GM23248 (cell line): ENCODE measurements at regions not wholly inside any gene's neighbourhood (a gene's known extent, or its start where the extent isn't known, plus 50 kb on each side); places are given as distances from the start of the nearest gene placed in this dataset.

ENCODE experiments used
- EZH2 ChIP-seq: fragments of 200-600 bp; sonication (generic); IDR thresholded peaks from 2 replicates; pipeline ENCODE4 v1.6.1; 2018; ENCODE audit warnings: antibody characterized with exemption, mild to moderate bottlenecking; ENCODE audit not compliant: insufficient read depth, poor library complexity, severe bottlenecking
- EZH2phosphoT487 ChIP-seq: fragments of 200-600 bp; sonication (generic); IDR thresholded peaks from 2 replicates; pipeline ENCODE4 v1.6.1; 2018; ENCODE audit warnings: antibody characterized with exemption, moderate library complexity, mild to moderate bottlenecking, low read depth; ENCODE audit not compliant: insufficient read depth

DNA sequence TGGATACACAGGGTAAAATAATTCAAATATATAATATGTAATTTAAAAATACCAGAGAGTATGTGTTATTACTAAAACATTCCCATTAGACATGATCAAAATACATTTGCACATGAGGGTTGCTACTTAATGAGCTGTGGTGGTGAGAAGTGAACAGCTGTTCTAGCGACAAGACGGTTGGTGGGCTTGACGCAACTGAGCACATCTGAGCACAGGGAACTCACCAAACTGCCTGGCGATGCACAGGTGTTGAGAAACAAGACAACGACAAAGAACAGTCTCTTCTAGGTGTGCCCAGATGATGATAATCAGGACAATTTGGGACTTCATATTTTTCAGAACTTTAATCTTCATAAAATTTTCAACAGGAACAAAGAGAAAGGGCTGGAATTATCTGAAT, 555.1 kb upstream of the SGCG start:
- no peak for TF ChIP-seq EZH2
- no peak for TF ChIP-seq EZH2phosphoT487
